ENCODE measurements at regions not wholly inside any gene's neighbourhood (a gene's known extent, or its start where the extent isn't known, plus 50 kb on each side); places are given as distances from the start of the nearest gene placed in this dataset.

GRCh38 chr12:59158066-59158465, 237.8 kb upstream of the LRIG3 start:
- Mint-ChIP-seq H3K4me3 (no peak overlapping the region), H3K4me1 (no peaks in the 10 kb centered on the region), H3K27me3 (no peaks in the 10 kb centered on the region), H3K36me3 (no peaks in the 10 kb centered on the region), H3K27ac (no peak overlapping the region), H3K9me3 (peaks cover 2 to 8% of the 10 kb centered on the region in 2 donors)
- ATAC-seq (replicated peaks) (no peak), DNase-seq (no peak)

DNA sequence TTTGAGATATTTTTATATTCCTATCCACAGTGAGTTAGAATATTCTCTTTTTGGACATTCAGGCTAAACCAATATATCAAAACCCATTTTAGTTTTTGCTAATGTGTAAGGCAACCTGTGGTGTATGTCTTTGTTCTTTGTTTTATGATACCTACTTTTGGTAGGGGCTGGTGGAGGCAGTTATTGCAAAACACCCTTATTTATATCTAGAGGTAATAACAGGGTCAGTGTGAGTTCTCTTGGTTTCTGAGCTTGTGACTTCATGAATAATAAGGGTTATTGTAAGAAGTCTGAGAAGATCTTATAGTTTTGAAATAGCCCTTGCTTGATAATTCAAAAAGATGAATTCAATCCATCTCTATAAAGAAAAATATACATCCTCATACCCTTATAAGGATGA, 235.1 kb upstream of the LRIG3 start:
- Mint-ChIP-seq H3K36me3 (no peaks in the 10 kb centered on the region), H3K27me3 (no peaks in the 10 kb centered on the region), H3K4me3 (no peak overlapping the region), H3K4me1 (no peaks in the 10 kb centered on the region), H3K9me3 (peaks cover 2 to 4% of the 10 kb centered on the region in 2 donors), H3K27ac (no peak overlapping the region)
- DNase-seq: no peak
- ATAC-seq (replicated peaks): no peak

GRCh38 chr12:59151243-59151642, 230.9 kb upstream of the LRIG3 start:
- Mint-ChIP-seq H3K9me3 (peaks cover 0 to 5% of the 10 kb centered on the region in 2 donors), H3K27me3 (peaks cover 0 to 4% of the 10 kb centered on the region in 2 donors), H3K27ac (no peak overlapping the region), H3K4me1 (no peaks in the 10 kb centered on the region), H3K4me3 (no peak overlapping the region), H3K36me3 (no peaks in the 10 kb centered on the region)
- ATAC-seq (replicated peaks) (no peak), DNase-seq (no peak)

DNA sequence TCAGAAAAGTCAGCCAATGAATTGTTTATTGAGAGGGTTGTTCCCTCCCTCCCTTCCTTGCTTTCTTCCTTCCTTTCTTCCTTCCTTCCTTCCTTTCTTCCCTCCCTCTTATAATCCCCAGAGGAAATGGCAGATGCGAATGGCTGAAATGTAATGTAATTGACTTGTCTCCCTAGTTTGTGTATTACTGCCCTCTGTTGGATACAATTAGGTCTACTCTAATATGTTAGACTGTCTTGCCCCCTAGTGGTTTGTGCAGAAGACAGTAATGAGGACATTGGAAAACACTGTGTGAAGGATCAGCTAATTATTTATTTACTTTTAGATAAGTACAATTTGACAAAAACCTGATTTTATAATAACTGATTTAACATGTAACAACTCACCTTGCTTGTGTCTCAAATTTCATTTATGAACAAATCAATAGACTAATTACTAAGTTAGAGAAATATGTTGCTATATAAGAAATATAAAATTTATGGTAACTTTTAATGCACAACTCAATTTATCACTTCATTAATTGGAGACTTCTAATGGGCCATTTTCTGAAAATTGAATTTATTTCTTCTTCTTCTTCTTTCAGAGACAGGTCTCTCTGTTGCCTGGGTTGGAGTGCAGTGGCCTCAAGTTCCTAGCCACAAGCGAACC, 229.8 kb upstream of the LRIG3 start:
- H3K36me3 Mint-ChIP-seq: no peaks in the 10 kb centered on the region
- ATAC-seq (replicated peaks): peak; percentile 91 to 92
- H3K4me1 Mint-ChIP-seq: no peaks in the 10 kb centered on the region
- H3K27me3 Mint-ChIP-seq: peaks cover 0 to 4% of the 10 kb centered on the region in 2 donors
- DNase-seq: no peak
- H3K27ac Mint-ChIP-seq: no peak overlapping the region
- H3K4me3 Mint-ChIP-seq: no peak overlapping the region
- H3K9me3 Mint-ChIP-seq: peaks cover 0 to 5% of the 10 kb centered on the region in 2 donors

- Mint-ChIP-seq H3K36me3 (no peaks in the 10 kb centered on the region), H3K9me3 (peaks cover 0 to 3% of the 10 kb centered on the region in 2 donors), H3K4me3 (no peak overlapping the region), H3K27me3 (peaks cover 4 to 5% of the 10 kb centered on the region in 2 donors), H3K4me1 (no peaks in the 10 kb centered on the region), H3K27ac (no peak overlapping the region)
- DNase-seq (no peak), ATAC-seq (replicated peaks) (no peak)
Observed at GRCh38 chr12:59147791-59148190, 227.5 kb upstream of the LRIG3 start.

DNA sequence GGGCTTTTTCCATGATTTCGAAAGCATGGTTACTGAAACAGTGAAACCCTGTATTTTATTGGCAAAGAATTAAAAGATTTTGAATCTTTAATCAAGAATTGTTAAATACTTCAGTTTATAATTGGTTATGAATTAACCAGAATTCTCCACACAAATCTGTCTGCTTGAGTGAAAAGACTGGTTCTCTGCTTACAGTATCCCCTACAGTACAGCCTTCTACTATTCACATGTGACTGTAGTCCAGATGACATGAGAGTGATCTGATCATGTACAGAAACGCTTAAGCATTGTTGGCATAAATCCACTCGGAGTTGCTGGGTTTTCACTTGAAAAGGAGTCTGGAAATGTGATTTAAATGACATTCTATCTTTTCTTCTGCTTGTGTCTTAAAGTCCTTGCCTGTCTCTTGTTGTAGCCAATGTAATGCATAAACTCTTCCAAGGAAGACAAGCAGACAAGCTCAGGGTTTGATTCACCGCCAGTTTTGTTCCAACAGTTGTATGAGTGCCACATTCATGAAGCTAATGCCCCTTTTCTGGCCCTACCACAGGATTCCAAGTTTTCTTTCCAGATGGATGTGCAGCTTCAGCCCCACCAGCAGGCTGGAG, 222.0 kb upstream of the LRIG3 start:
- Mint-ChIP-seq H3K36me3 (no peaks in the 10 kb centered on the region), H3K9me3 (no peaks in the 10 kb centered on the region), H3K4me1 (no peaks in the 10 kb centered on the region), H3K27ac (no peak overlapping the region), H3K4me3 (no peak overlapping the region), H3K27me3 (peaks cover 0 to 5% of the 10 kb centered on the region in 2 donors)
- ATAC-seq (replicated peaks) (no peak), DNase-seq (no peak)

DNA sequence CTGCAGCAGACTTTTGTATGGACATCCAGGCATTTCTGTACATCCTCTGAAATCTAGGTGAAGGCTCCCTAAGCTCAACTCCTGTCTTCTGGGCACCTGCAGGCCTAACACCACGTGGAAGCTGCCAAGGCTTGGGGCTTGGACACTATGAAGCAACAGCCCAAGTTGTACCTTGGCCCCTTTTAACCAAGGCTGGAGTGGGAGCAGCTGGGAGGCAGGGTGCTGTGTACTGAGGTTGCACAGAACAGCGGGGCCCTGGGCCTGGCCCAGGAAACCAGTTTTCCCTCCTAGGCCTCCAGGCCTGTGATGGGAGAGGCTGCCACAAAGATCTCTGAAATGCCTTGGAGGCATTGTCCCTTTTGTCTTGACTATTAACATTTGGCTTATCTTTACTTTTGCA, 214.4 kb upstream of the LRIG3 start:
- H3K9me3 Mint-ChIP-seq: peaks cover 0 to 6% of the 10 kb centered on the region in 2 donors
- H3K4me3 Mint-ChIP-seq: no peak overlapping the region
- no peaks in the 10 kb centered on the region for H3K4me1 Mint-ChIP-seq
- no peak overlapping the region for H3K27ac Mint-ChIP-seq
- no peaks in the 10 kb centered on the region for H3K27me3 Mint-ChIP-seq
- no peaks in the 10 kb centered on the region for H3K36me3 Mint-ChIP-seq
- DNase-seq (no peak), ATAC-seq (replicated peaks) (no peak)

GRCh38 chr12:59131462-59131861, 211.2 kb upstream of the LRIG3 start:
- DNase-seq: no peak
- peaks cover 0 to 8% of the 10 kb centered on the region in 2 donors for H3K9me3 Mint-ChIP-seq
- no peak overlapping the region for H3K27ac Mint-ChIP-seq
- no peaks in the 10 kb centered on the region for H3K4me1 Mint-ChIP-seq
- no peak overlapping the region for H3K4me3 Mint-ChIP-seq
- H3K36me3 Mint-ChIP-seq: no peaks in the 10 kb centered on the region
- ATAC-seq (replicated peaks): no peak
- H3K27me3 Mint-ChIP-seq: no peaks in the 10 kb centered on the region

- H3K36me3 Mint-ChIP-seq: no peaks in the 10 kb centered on the region
- DNase-seq (no peak), ATAC-seq (replicated peaks) (no peak)
- H3K4me3 Mint-ChIP-seq: no peak overlapping the region
- no peaks in the 10 kb centered on the region for H3K4me1 Mint-ChIP-seq
- no peak overlapping the region for H3K27ac Mint-ChIP-seq
- H3K27me3 Mint-ChIP-seq: no peaks in the 10 kb centered on the region
- H3K9me3 Mint-ChIP-seq: peaks cover 0 to 1% of the 10 kb centered on the region in 2 donors
Observed at GRCh38 chr12:59122784-59123183, 202.5 kb upstream of the LRIG3 start.

DNA sequence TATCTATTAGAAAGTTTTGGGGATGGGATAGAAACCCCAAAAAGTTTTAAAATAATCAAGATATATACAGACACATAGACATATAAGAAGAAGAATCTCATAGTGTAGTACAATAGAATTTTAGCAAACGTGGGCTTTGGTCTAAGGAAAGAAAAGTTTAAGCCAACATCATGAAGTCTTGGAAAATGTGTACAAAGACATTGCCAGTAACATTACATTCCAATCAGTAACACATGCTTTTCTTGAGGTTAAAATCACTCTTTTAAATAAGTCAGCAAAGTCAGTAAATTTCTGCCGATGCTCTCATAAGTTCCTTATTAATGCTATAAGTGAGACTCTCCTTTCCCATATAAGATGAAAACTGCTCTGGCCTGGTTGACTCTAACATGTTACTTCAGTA, 201.1 kb upstream of the LRIG3 start:
- H3K4me1 Mint-ChIP-seq: no peaks in the 10 kb centered on the region
- no peak overlapping the region for H3K27ac Mint-ChIP-seq
- no peaks in the 10 kb centered on the region for H3K36me3 Mint-ChIP-seq
- no peaks in the 10 kb centered on the region for H3K27me3 Mint-ChIP-seq
- no peak overlapping the region for H3K4me3 Mint-ChIP-seq
- DNase-seq (no peak), ATAC-seq (replicated peaks) (no peak)
- no peaks in the 10 kb centered on the region for H3K9me3 Mint-ChIP-seq

- Mint-ChIP-seq H3K36me3 (no peaks in the 10 kb centered on the region), H3K9me3 (no peaks in the 10 kb centered on the region), H3K4me1 (no peaks in the 10 kb centered on the region), H3K4me3 (no peak overlapping the region), H3K27me3 (no peaks in the 10 kb centered on the region), H3K27ac (no peak overlapping the region)
- no peak for ATAC-seq (replicated peaks)
- no peak for DNase-seq
Observed at GRCh38 chr12:59119676-59120075, 199.4 kb upstream of the LRIG3 start.

DNA sequence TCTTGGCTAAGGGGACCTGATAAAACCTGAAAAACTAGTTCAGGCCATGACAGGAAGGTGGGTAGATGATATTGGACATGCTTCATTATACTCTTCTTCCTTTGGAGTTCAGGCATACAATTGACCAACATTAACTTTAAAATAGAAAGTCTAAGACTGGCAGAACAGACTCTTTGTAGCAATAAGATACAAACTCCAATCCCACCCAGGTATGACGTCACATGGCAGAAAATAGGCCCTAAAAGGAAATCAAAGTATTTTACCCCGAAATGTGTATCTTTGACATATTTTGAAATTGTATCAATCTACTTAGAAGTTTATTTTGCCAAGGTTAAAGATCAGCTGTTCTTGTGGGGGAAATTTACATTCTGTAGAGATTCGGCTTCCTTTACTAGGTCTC, 198.1 kb upstream of the LRIG3 start:
- Mint-ChIP-seq H3K4me1 (no peaks in the 10 kb centered on the region), H3K27me3 (no peaks in the 10 kb centered on the region), H3K9me3 (no peaks in the 10 kb centered on the region), H3K27ac (no peak overlapping the region), H3K4me3 (no peak overlapping the region), H3K36me3 (no peaks in the 10 kb centered on the region)
- DNase-seq: no peak
- no peak for ATAC-seq (replicated peaks)

GRCh38 chr12:59115995-59116394, 195.7 kb upstream of the LRIG3 start:
- no peaks in the 10 kb centered on the region for H3K36me3 Mint-ChIP-seq
- H3K27me3 Mint-ChIP-seq: no peaks in the 10 kb centered on the region
- no peaks in the 10 kb centered on the region for H3K9me3 Mint-ChIP-seq
- no peak for DNase-seq
- H3K4me1 Mint-ChIP-seq: no peaks in the 10 kb centered on the region
- H3K27ac Mint-ChIP-seq: no peak overlapping the region
- no peak for ATAC-seq (replicated peaks)
- H3K4me3 Mint-ChIP-seq: no peak overlapping the region

GRCh38 chr12:59115526-59115925, 195.2 kb upstream of the LRIG3 start:
- Mint-ChIP-seq H3K36me3 (no peaks in the 10 kb centered on the region), H3K9me3 (no peaks in the 10 kb centered on the region), H3K4me3 (no peak overlapping the region), H3K4me1 (no peaks in the 10 kb centered on the region), H3K27ac (no peak overlapping the region), H3K27me3 (no peaks in the 10 kb centered on the region)
- DNase-seq (no peak), ATAC-seq (replicated peaks) (no peak)

DNA sequence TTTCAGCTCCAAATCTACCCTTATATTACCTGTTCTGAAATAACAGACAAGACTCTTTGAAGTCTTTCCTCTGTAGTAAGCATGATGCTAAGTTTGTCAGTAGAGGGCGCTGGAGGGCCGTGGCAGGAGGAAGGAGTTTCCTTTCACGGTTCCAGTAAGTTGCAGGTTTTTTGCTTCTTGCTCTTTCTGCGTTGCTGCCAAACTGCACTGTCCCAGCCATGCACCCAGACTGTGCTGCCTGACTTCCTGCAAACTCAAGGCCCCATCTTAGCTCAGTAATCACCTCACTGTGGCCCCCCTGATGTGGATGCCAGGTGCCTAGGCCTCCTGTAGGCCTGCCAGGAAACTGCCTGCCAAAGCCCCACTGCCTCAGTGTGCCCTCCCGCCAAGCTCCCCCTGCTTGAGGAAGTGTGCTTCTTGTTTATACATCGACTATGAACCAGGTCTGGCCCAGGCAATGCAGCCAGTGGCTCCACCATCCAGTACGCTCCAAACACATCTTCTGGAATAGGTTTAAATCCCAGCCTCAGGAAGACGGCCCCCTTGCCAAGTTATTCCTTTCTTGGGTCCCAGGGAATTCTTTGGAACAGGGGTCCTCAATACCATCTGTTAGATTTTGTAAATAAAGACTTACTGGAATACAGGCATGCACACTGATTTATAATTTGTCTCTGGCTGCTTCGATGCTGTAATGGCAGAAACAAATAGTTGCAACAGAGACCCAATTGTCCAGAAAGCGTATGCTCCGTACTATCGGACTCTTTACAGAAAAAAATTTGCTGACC, 193.7 kb upstream of the LRIG3 start:
- DNase-seq (peak; percentile 15), ATAC-seq (replicated peaks) (peak; percentile 68 to 78)
- no peak overlapping the region for H3K4me3 Mint-ChIP-seq

More for the DNA sequence above, 193.7 kb upstream of the LRIG3 start:
- H3K27me3 Mint-ChIP-seq: no peaks in the 10 kb centered on the region
- H3K4me1 Mint-ChIP-seq: no peaks in the 10 kb centered on the region
- H3K27ac Mint-ChIP-seq: no peak overlapping the region
- H3K9me3 Mint-ChIP-seq: no peaks in the 10 kb centered on the region
- H3K36me3 Mint-ChIP-seq: no peaks in the 10 kb centered on the region

Data from stimulated activated naive B cell treated with anti-CD40 and anti-IgM and Interleukin-4, amounts not matched to agents 10 μg/mL and 1 μg/mL and 100 μg/mL, for 72 hours (primary cell).